ENCODE measurements at regions not wholly inside any gene's neighbourhood (a gene's known extent, or its start where the extent isn't known, plus 50 kb on each side); places are given as distances from the start of the nearest gene placed in this dataset.

- Histone ChIP-seq H3K27me3 (ENCODE audit: control insufficient read depth in 1 of 2, insufficient read depth in 2 of 2, low read length in 1 of 2) (no peaks in the 10 kb centered on the region), H3K27ac (ENCODE audit: low read depth in 1 of 2, low read length in 2 of 2) (no peak overlapping the region), H3K4me3 (ENCODE audit: low read length in 2 of 2) (no peak overlapping the region), H3K4me1 (ENCODE audit: control insufficient read depth in 1 of 2, insufficient read depth in 2 of 2, low read length in 2 of 2) (no peaks in the 10 kb centered on the region), H3K9me3 (ENCODE audit: control insufficient read depth, low read length) (no peaks in the 10 kb centered on the region), H3K36me3 (ENCODE audit: control insufficient read depth in 1 of 2, insufficient read depth in 2 of 2, low read length in 1 of 2) (no peaks in the 10 kb centered on the region)
- intact Hi-C loops (cut with DNase I) = no loop called here
- 54 to 60% methylated on average over 2 of the region's 2 CpGs for WGBS, 2 donors
- ATAC-seq (ENCODE audit: low FRiP score) = no peak
- no peak for DNase-seq
Measured at GRCh38 chr1:227395426-227396028, 77.2 kb upstream of the CDC42BPA start.

- no peaks in the 10 kb centered on the region for H3K27me3 ChIP-seq (ENCODE audit: control insufficient read depth in 1 of 2, insufficient read depth in 2 of 2, low read length in 1 of 2)
- no peak overlapping the region for H3K27ac ChIP-seq (ENCODE audit: low read depth in 1 of 2, low read length in 2 of 2)
- no peaks in the 10 kb centered on the region for H3K36me3 ChIP-seq (ENCODE audit: control insufficient read depth in 1 of 2, insufficient read depth in 2 of 2, low read length in 1 of 2)
- H3K4me3 ChIP-seq (ENCODE audit: low read length in 2 of 2) = no peak overlapping the region
- WGBS, 2 donors = 59 to 65% methylated on average over 3 of the region's 3 CpGs
- DNase-seq (no peak), ATAC-seq (ENCODE audit: low FRiP score) (no peak)
- no peaks in the 10 kb centered on the region for H3K4me1 ChIP-seq (ENCODE audit: control insufficient read depth in 1 of 2, insufficient read depth in 2 of 2, low read length in 2 of 2)
- no peaks in the 10 kb centered on the region for H3K9me3 ChIP-seq (ENCODE audit: control insufficient read depth, low read length)
- intact Hi-C loops (cut with DNase I) = no loop called here
Measured at GRCh38 chr1:227392984-227393764, 74.9 kb upstream of the CDC42BPA start.

GRCh38 chr1:227391879-227392278 lies 73.6 kb upstream of the CDC42BPA start:
- no peak for DNase-seq
- Histone ChIP-seq H3K9me3 (ENCODE audit: control insufficient read depth, low read length) (no peaks in the 10 kb centered on the region), H3K4me3 (ENCODE audit: low read length in 2 of 2) (no peak overlapping the region), H3K4me1 (ENCODE audit: control insufficient read depth in 1 of 2, insufficient read depth in 2 of 2, low read length in 2 of 2) (no peaks in the 10 kb centered on the region), H3K27ac (ENCODE audit: low read depth in 1 of 2, low read length in 2 of 2) (no peak overlapping the region), H3K36me3 (ENCODE audit: control insufficient read depth in 1 of 2, insufficient read depth in 2 of 2, low read length in 1 of 2) (no peaks in the 10 kb centered on the region), H3K27me3 (ENCODE audit: control insufficient read depth in 1 of 2, insufficient read depth in 2 of 2, low read length in 1 of 2) (no peaks in the 10 kb centered on the region)
- 38 to 49% methylated on average over 4 of the region's 4 CpGs for WGBS, 2 donors
- ATAC-seq (ENCODE audit: low FRiP score) = no peak
- intact Hi-C loops (cut with DNase I) = no loop called here

- no peak overlapping the region for H3K4me3 ChIP-seq (ENCODE audit: low read length in 2 of 2)
- ATAC-seq (ENCODE audit: low FRiP score) = no peak
- 93 to 94% methylated on average over 4 of the region's 4 CpGs for WGBS, 2 donors
Measured at GRCh38 chr1:227391211-227391610, 72.9 kb upstream of the CDC42BPA start.

GRCh38 chr1:227390525-227390924 lies 72.2 kb upstream of the CDC42BPA start:
- WGBS, 2 donors = 83% methylated on average over 2 of the region's 2 CpGs
- H3K27ac ChIP-seq (ENCODE audit: low read depth in 1 of 2, low read length in 2 of 2) = no peak overlapping the region
- no peak for DNase-seq
- ATAC-seq (ENCODE audit: low FRiP score) = no peak
- H3K9me3 ChIP-seq (ENCODE audit: control insufficient read depth, low read length) = no peaks in the 10 kb centered on the region
- H3K4me3 ChIP-seq (ENCODE audit: low read length in 2 of 2) = no peak overlapping the region
- H3K4me1 ChIP-seq (ENCODE audit: control insufficient read depth in 1 of 2, insufficient read depth in 2 of 2, low read length in 2 of 2) = no peaks in the 10 kb centered on the region
- no peaks in the 10 kb centered on the region for H3K36me3 ChIP-seq (ENCODE audit: control insufficient read depth in 1 of 2, insufficient read depth in 2 of 2, low read length in 1 of 2)
- no peaks in the 10 kb centered on the region for H3K27me3 ChIP-seq (ENCODE audit: control insufficient read depth in 1 of 2, insufficient read depth in 2 of 2, low read length in 1 of 2)
- intact Hi-C loops (cut with DNase I) = no loop called here

More at GRCh38 chr1:227391211-227391610, 72.9 kb upstream of the CDC42BPA start:
- H3K4me1 ChIP-seq (ENCODE audit: control insufficient read depth in 1 of 2, insufficient read depth in 2 of 2, low read length in 2 of 2) = no peaks in the 10 kb centered on the region
- H3K27ac ChIP-seq (ENCODE audit: low read depth in 1 of 2, low read length in 2 of 2) = no peak overlapping the region
- H3K36me3 ChIP-seq (ENCODE audit: control insufficient read depth in 1 of 2, insufficient read depth in 2 of 2, low read length in 1 of 2) = no peaks in the 10 kb centered on the region
- no peaks in the 10 kb centered on the region for H3K27me3 ChIP-seq (ENCODE audit: control insufficient read depth in 1 of 2, insufficient read depth in 2 of 2, low read length in 1 of 2)
- no peak for DNase-seq
- H3K9me3 ChIP-seq (ENCODE audit: control insufficient read depth, low read length) = no peaks in the 10 kb centered on the region
- intact Hi-C loops (cut with DNase I) = no loop called here

GRCh38 chr1:227388214-227389168 lies 70.2 kb upstream of the CDC42BPA start:
- Histone ChIP-seq H3K27me3 (ENCODE audit: control insufficient read depth in 1 of 2, insufficient read depth in 2 of 2, low read length in 1 of 2) (no peaks in the 10 kb centered on the region), H3K27ac (ENCODE audit: low read depth in 1 of 2, low read length in 2 of 2) (no peak overlapping the region), H3K4me3 (ENCODE audit: low read length in 2 of 2) (no peak overlapping the region), H3K4me1 (ENCODE audit: control insufficient read depth in 1 of 2, insufficient read depth in 2 of 2, low read length in 2 of 2) (no peaks in the 10 kb centered on the region), H3K36me3 (ENCODE audit: control insufficient read depth in 1 of 2, insufficient read depth in 2 of 2, low read length in 1 of 2) (no peaks in the 10 kb centered on the region), H3K9me3 (ENCODE audit: control insufficient read depth, low read length) (no peaks in the 10 kb centered on the region)
- no peak for DNase-seq
- no peak for ATAC-seq (ENCODE audit: low FRiP score)
- intact Hi-C loops (cut with DNase I) = no loop called here
- WGBS, 2 donors = 44 to 50% methylated on average over 4 of the region's 4 CpGs

GRCh38 chr1:227379555-227379892 lies 61.2 kb upstream of the CDC42BPA start:
- no peaks in the 10 kb centered on the region for H3K27me3 ChIP-seq (ENCODE audit: control insufficient read depth in 1 of 2, insufficient read depth in 2 of 2, low read length in 1 of 2)
- H3K4me3 ChIP-seq (ENCODE audit: low read length in 2 of 2) = no peak overlapping the region
- H3K36me3 ChIP-seq (ENCODE audit: control insufficient read depth in 1 of 2, insufficient read depth in 2 of 2, low read length in 1 of 2) = no peaks in the 10 kb centered on the region
- no peaks in the 10 kb centered on the region for H3K4me1 ChIP-seq (ENCODE audit: control insufficient read depth in 1 of 2, insufficient read depth in 2 of 2, low read length in 2 of 2)
- DNase-seq (no peak), ATAC-seq (ENCODE audit: low FRiP score) (no peak)
- H3K27ac ChIP-seq (ENCODE audit: low read depth in 1 of 2, low read length in 2 of 2) = no peak overlapping the region
- intact Hi-C loops (cut with DNase I) = no loop called here
- no peaks in the 10 kb centered on the region for H3K9me3 ChIP-seq (ENCODE audit: control insufficient read depth, low read length)
- WGBS, 2 donors = 83 to 88% methylated on average over 6 of the region's 6 CpGs

GRCh38 chr1:227378871-227379554 lies 60.7 kb upstream of the CDC42BPA start:
- Histone ChIP-seq H3K27ac (ENCODE audit: low read depth in 1 of 2, low read length in 2 of 2) (no peak overlapping the region), H3K36me3 (ENCODE audit: control insufficient read depth in 1 of 2, insufficient read depth in 2 of 2, low read length in 1 of 2) (no peaks in the 10 kb centered on the region), H3K4me3 (ENCODE audit: low read length in 2 of 2) (no peak overlapping the region), H3K27me3 (ENCODE audit: control insufficient read depth in 1 of 2, insufficient read depth in 2 of 2, low read length in 1 of 2) (no peaks in the 10 kb centered on the region), H3K4me1 (ENCODE audit: control insufficient read depth in 1 of 2, insufficient read depth in 2 of 2, low read length in 2 of 2) (no peaks in the 10 kb centered on the region), H3K9me3 (ENCODE audit: control insufficient read depth, low read length) (no peaks in the 10 kb centered on the region)
- DNase-seq (no peak), ATAC-seq (ENCODE audit: low FRiP score) (no peak)
- intact Hi-C loops (cut with DNase I) = no loop called here
- WGBS, 2 donors = 67 to 78% methylated on average over 4 of the region's 4 CpGs

All from aorta (tissue), 5 donors.